Small intestine (tissue), 7 donors: ENCODE measurements at regions not wholly inside any gene's neighbourhood (a gene's known extent, or its start where the extent isn't known, plus 50 kb on each side); places are given as distances from the start of the nearest gene placed in this dataset.

ENCODE experiments used
- DNase-seq, 2 donors: peaks; one replicate each; pipeline versions ENCODE4 v3.0.0 to v3.0.0-alpha.2; 2013
- FAIRE-seq: peaks from 2 replicates; lab custom pipeline; 2012; peaks lifted over from hg19 to GRCh38; lab: Jason Lieb, UNC
- H3K27ac ChIP-seq, 3 donors: one replicate each; pipeline ENCODE4 v1.5.1; 2013; ENCODE audit warnings: low read length in 2 of 3, mild to moderate bottlenecking in 2 of 3, control low read depth in 1 of 3, inconsistent platforms in 1 of 3, low read depth in 1 of 3, moderate library complexity in 1 of 3
- H3K27me3 ChIP-seq, 3 donors: one replicate each; pipeline ENCODE4 v1.6.1; 2013; ENCODE audit warnings: low read length in 3 of 3, inconsistent platforms in 1 of 3; ENCODE audit not compliant: control insufficient read depth in 3 of 3, insufficient read depth in 3 of 3
- H3K36me3 ChIP-seq, 3 donors: one replicate each; pipeline ENCODE4 v1.6.1; 2013; ENCODE audit warnings: low read length in 3 of 3, inconsistent platforms in 1 of 3, low read depth in 1 of 3, mild to moderate bottlenecking in 1 of 3, moderate library complexity in 1 of 3; ENCODE audit not compliant: control insufficient read depth in 3 of 3, insufficient read depth in 2 of 3
- H3K4me1 ChIP-seq, 3 donors: one replicate each; pipeline ENCODE4 v1.6.1; 2013; ENCODE audit warnings: low read length in 2 of 3, inconsistent platforms in 1 of 3, low read depth in 1 of 3, mild to moderate bottlenecking in 1 of 3, moderate library complexity in 1 of 3; ENCODE audit not compliant: control insufficient read depth in 3 of 3, insufficient read depth in 2 of 3
- H3K4me3 ChIP-seq, 3 donors: one replicate each; pipeline ENCODE4 v1.5.1; 2013; ENCODE audit warnings: low read length in 3 of 3, control low read depth in 1 of 3, inconsistent platforms in 1 of 3, low read depth in 1 of 3, mild to moderate bottlenecking in 1 of 3, moderate library complexity in 1 of 3
- H3K9me3 ChIP-seq, 2 donors: one replicate each; pipeline ENCODE4 v1.6.1; 2013; ENCODE audit warnings: low read depth in 1 of 2, low read length in 1 of 2; ENCODE audit not compliant: control insufficient read depth in 2 of 2, insufficient read depth in 1 of 2
- WGBS, 3 donors: extraction: QIAGEN DNeasy Blood & Tissue Kit; methylation state at CpG; one replicate each; pipeline ENCODE4 v1.1.7; 2013; 5-methylcytosine and 5-hydroxymethylcytosine counted together
- donor health status: healthy with polysubstance abuse.
- donor health status: control.
- donor health status: control.
- donor health status: Bipolar disorder and iron deficiency.
- donor health status: healthy.

GRCh38 chr2:107361751-107362381 is 464.8 kb upstream of the RGPD4 start:
- no peaks in the 10 kb centered on the region for H3K27me3 ChIP-seq
- no peak for DNase-seq
- H3K27ac ChIP-seq: no peak overlapping the region
- FAIRE-seq: no peak
- H3K36me3 ChIP-seq: no peaks in the 10 kb centered on the region
- no peak overlapping the region for H3K4me3 ChIP-seq
- WGBS, 3 donors: 37 to 49% (median 45%) methylated on average over 4 of the region's 4 CpGs
- no peaks in the 10 kb centered on the region for H3K9me3 ChIP-seq
- no peaks in the 10 kb centered on the region for H3K4me1 ChIP-seq

- DNase-seq (no peak), FAIRE-seq (no peak)
- WGBS, 3 donors: 71 to 92% (median 78%) methylated on average over 1 of the region's 1 CpG
- Histone ChIP-seq H3K27ac (no peak overlapping the region), H3K4me3 (no peak overlapping the region), H3K9me3 (no peaks in the 10 kb centered on the region), H3K27me3 (no peaks in the 10 kb centered on the region), H3K36me3 (no peaks in the 10 kb centered on the region), H3K4me1 (no peaks in the 10 kb centered on the region)
These were observed 463.7 kb upstream of the RGPD4 start for GRCh38 chr2:107362993-107363392.

- FAIRE-seq (no peak), DNase-seq (no peak)
- H3K27me3 ChIP-seq: no peaks in the 10 kb centered on the region
- H3K27ac ChIP-seq: no peak overlapping the region
- H3K36me3 ChIP-seq: no peaks in the 10 kb centered on the region
- WGBS, 3 donors: 75 to 86% (median 84%) methylated on average over 2 of the region's 2 CpGs
- no peak overlapping the region for H3K4me3 ChIP-seq
- H3K4me1 ChIP-seq: no peaks in the 10 kb centered on the region
- no peaks in the 10 kb centered on the region for H3K9me3 ChIP-seq
These were observed 462.9 kb upstream of the RGPD4 start for GRCh38 chr2:107363806-107364205.

GRCh38 chr2:107364361-107364950 is 462.2 kb upstream of the RGPD4 start:
- H3K4me3 ChIP-seq: no peak overlapping the region
- H3K4me1 ChIP-seq: no peaks in the 10 kb centered on the region
- H3K27ac ChIP-seq: no peak overlapping the region
- DNase-seq: no peak
- WGBS, 3 donors: 91 to 97% (median 94%) methylated on average over 4 of the region's 4 CpGs
- no peak for FAIRE-seq
- H3K27me3 ChIP-seq: no peaks in the 10 kb centered on the region
- no peaks in the 10 kb centered on the region for H3K9me3 ChIP-seq
- no peaks in the 10 kb centered on the region for H3K36me3 ChIP-seq

GRCh38 chr2:107374249-107374648 is 452.4 kb upstream of the RGPD4 start:
- Histone ChIP-seq H3K27me3 (no peaks in the 10 kb centered on the region), H3K36me3 (no peaks in the 10 kb centered on the region), H3K27ac (no peak overlapping the region), H3K9me3 (no peaks in the 10 kb centered on the region), H3K4me3 (no peak overlapping the region), H3K4me1 (no peaks in the 10 kb centered on the region)
- DNase-seq: no peak
- FAIRE-seq: no peak
- WGBS, 3 donors: 47 to 54% (median 50%) methylated on average over 4 of the region's 4 CpGs

- 64 to 77% (median 73%) methylated on average over 4 of the region's 4 CpGs for WGBS, 3 donors
- Histone ChIP-seq H3K9me3 (no peaks in the 10 kb centered on the region), H3K36me3 (no peaks in the 10 kb centered on the region)
These were observed 449.8 kb upstream of the RGPD4 start for GRCh38 chr2:107376909-107377308.

GRCh38 chr2:107380912-107381311 is 445.8 kb upstream of the RGPD4 start:
- Histone ChIP-seq H3K36me3 (no peaks in the 10 kb centered on the region), H3K4me1 (no peaks in the 10 kb centered on the region), H3K27ac (no peak overlapping the region), H3K4me3 (no peak overlapping the region), H3K27me3 (no peaks in the 10 kb centered on the region), H3K9me3 (no peaks in the 10 kb centered on the region)
- no peak for DNase-seq
- no peak for FAIRE-seq
- WGBS, 3 donors: 58 to 77% (median 63%) methylated on average over 2 of the region's 2 CpGs

More at GRCh38 chr2:107376909-107377308, 449.8 kb upstream of the RGPD4 start:
- FAIRE-seq (no peak), DNase-seq (no peak)
- Histone ChIP-seq H3K27me3 (no peaks in the 10 kb centered on the region), H3K4me1 (no peaks in the 10 kb centered on the region), H3K4me3 (no peak overlapping the region), H3K27ac (no peak overlapping the region)

- H3K27me3 ChIP-seq: no peaks in the 10 kb centered on the region
- no peak overlapping the region for H3K4me3 ChIP-seq
- no peaks in the 10 kb centered on the region for H3K9me3 ChIP-seq
- FAIRE-seq (no peak), DNase-seq (no peak)
- H3K27ac ChIP-seq: no peak overlapping the region
- H3K4me1 ChIP-seq: no peaks in the 10 kb centered on the region
- no peaks in the 10 kb centered on the region for H3K36me3 ChIP-seq
- WGBS, 3 donors: 79 to 81% (median 79%) methylated on average over 4 of the region's 4 CpGs
These were observed 443.0 kb upstream of the RGPD4 start for GRCh38 chr2:107383691-107384090.

GRCh38 chr2:107384422-107384821 is 442.3 kb upstream of the RGPD4 start:
- no peak overlapping the region for H3K4me3 ChIP-seq
- H3K27ac ChIP-seq: no peak overlapping the region
- DNase-seq (no peak), FAIRE-seq (no peak)
- 40 to 59% (median 49%) methylated on average over 2 of the region's 2 CpGs for WGBS, 3 donors
- H3K27me3 ChIP-seq: no peaks in the 10 kb centered on the region
- no peaks in the 10 kb centered on the region for H3K9me3 ChIP-seq
- H3K36me3 ChIP-seq: no peaks in the 10 kb centered on the region
- no peaks in the 10 kb centered on the region for H3K4me1 ChIP-seq
